ENCODE measurements at regions not wholly inside any gene's neighbourhood (a gene's known extent, or its start where the extent isn't known, plus 50 kb on each side); places are given as distances from the start of the nearest gene placed in this dataset.

DNA sequence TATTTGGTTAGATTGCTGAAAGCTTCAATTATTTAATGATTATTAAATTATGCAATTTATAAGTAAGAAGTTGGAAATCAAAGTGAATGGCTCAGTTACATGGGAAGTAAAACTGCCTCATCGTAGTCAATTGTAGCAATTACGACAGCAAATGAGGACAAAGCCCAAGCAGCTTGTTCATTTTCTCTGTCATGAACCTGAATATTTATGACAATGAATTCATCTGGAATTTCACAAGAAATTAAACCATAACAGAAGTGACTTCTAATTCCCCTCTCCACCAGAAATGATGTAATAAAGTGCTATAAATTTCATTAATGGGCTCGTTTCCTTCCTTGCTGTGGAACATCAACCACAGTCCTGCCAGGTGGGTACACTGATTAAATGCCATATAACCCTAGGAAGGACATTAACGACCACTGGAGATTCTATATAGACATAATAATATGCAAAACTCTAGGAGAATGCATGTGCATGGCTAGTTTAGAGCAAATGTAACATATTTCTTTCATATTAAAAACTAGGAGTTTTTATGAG, 273.8 kb upstream of the DCBLD2 start:
- H3K79me2 ChIP-seq (ENCODE audit: insufficient read depth, low read length): no peaks in the 10 kb centered on the region
- H3K4me1 Mint-ChIP-seq: peaks cover 0 to 3% of the 10 kb centered on the region in 2 experiments; a peak in 1 of 4 replicates

More for the DNA sequence above, 273.8 kb upstream of the DCBLD2 start:
- TF ChIP-seq, protein P1, sequence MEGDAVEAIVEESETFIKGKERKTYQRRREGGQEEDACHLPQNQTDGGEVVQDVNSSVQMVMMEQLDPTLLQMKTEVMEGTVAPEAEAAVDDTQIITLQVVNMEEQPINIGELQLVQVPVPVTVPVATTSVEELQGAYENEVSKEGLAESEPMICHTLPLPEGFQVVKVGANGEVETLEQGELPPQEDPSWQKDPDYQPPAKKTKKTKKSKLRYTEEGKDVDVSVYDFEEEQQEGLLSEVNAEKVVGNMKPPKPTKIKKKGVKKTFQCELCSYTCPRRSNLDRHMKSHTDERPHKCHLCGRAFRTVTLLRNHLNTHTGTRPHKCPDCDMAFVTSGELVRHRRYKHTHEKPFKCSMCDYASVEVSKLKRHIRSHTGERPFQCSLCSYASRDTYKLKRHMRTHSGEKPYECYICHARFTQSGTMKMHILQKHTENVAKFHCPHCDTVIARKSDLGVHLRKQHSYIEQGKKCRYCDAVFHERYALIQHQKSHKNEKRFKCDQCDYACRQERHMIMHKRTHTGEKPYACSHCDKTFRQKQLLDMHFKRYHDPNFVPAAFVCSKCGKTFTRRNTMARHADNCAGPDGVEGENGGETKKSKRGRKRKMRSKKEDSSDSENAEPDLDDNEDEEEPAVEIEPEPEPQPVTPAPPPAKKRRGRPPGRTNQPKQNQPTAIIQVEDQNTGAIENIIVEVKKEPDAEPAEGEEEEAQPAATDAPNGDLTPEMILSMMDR (conservative IDR thresholded peaks at IDR 0.05): no peak
- no peaks in the 10 kb centered on the region for H3K9me3 ChIP-seq (ENCODE audit: control insufficient read depth, low read depth, low read length)
- DNase-seq: no peak
- H3K9ac ChIP-seq (ENCODE audit: extremely low read depth, insufficient read length, low read length): no peak overlapping the region
- H3K27ac ChIP-seq (ENCODE audit: insufficient read length, low read depth, low read length): no peak overlapping the region
- no peak overlapping the region for H3K4me3 Mint-ChIP-seq
- H3K27ac Mint-ChIP-seq: no peak overlapping the region
- no peaks in the 10 kb centered on the region for H3K27me3 ChIP-seq (ENCODE audit: insufficient read depth, low read length)
- H3K4me2 ChIP-seq (ENCODE audit: insufficient read depth, insufficient read length, low read length): no peak overlapping the region
- H4K5ac ChIP-seq (ENCODE audit: insufficient read length, low read depth, low read length): no peak overlapping the region
- H3K36me3 Mint-ChIP-seq (ENCODE audit: insufficient read depth in 1 of 3, low read depth in 3 of 3): no peaks in the 10 kb centered on the region
- H3K14ac ChIP-seq (ENCODE audit: insufficient read depth, low read length): no peak overlapping the region
- H3T11ph ChIP-seq (ENCODE audit: low read length): no peak overlapping the region
- H3K18ac ChIP-seq (ENCODE audit: insufficient read length, low read depth, low read length): no peak overlapping the region
- H4K91ac ChIP-seq (ENCODE audit: insufficient read length, low read depth, low read length): no peak overlapping the region
- no peak overlapping the region for H2BK20ac ChIP-seq (ENCODE audit: low read depth, low read length, poor library complexity, severe bottlenecking)
- H3K4ac ChIP-seq (ENCODE audit: low read depth, low read length): no peak overlapping the region
- H4K20me1 ChIP-seq (ENCODE audit: control insufficient read depth, insufficient read depth, insufficient read length): no peaks in the 10 kb centered on the region
- no peak overlapping the region for H4K8ac ChIP-seq (replicated peaks; ENCODE audit: insufficient read length, low read depth, low read length)
- H2BK12ac ChIP-seq (ENCODE audit: insufficient read length, low read depth, low read length): no peak overlapping the region
- no peak overlapping the region for H3K23ac ChIP-seq (ENCODE audit: insufficient read length, low read depth, low read length)
- no peaks in the 10 kb centered on the region for H3K27me3 Mint-ChIP-seq (ENCODE audit: low read depth)
- H3K4me1 ChIP-seq (ENCODE audit: insufficient read depth, low read length): no peaks in the 10 kb centered on the region
- no peak overlapping the region for H2BK5ac ChIP-seq (ENCODE audit: insufficient read length, low read length)
- no CpG with 5 or more reads among the region's 4 CpGs for WGBS (ENCODE audit: extremely low coverage, insufficient read length, low lambda C conversion rate)
- H3K56ac ChIP-seq (ENCODE audit: insufficient read length, low read depth, low read length): no peak overlapping the region
- no peak overlapping the region for H2AK5ac ChIP-seq (ENCODE audit: insufficient read length, low read length)
- H3K23me2 ChIP-seq (ENCODE audit: insufficient read length, low read depth, low read length, poor library complexity, severe bottlenecking): no peaks in the 10 kb centered on the region
- H2AFZ ChIP-seq (ENCODE audit: low read length): no peak overlapping the region
- H3K79me1 ChIP-seq (ENCODE audit: insufficient read depth, low read depth, low read length, poor library complexity, severe bottlenecking): no peaks in the 10 kb centered on the region
- H2BK120ac ChIP-seq (ENCODE audit: low read depth, low read length, poor library complexity, severe bottlenecking): no peak overlapping the region
- H3K9me3 Mint-ChIP-seq: peaks cover 0 to 4% of the 10 kb centered on the region in 2 experiments; a peak in 1 of 5 replicates
- no peak overlapping the region for H2BK15ac ChIP-seq (ENCODE audit: low read depth, low read length)
